ENCODE measurements at regions not wholly inside any gene's neighbourhood (a gene's known extent, or its start where the extent isn't known, plus 50 kb on each side); places are given as distances from the start of the nearest gene placed in this dataset.

GRCh38 chr12:115057445-115057844, 373.5 kb upstream of the TBX3 start:
- no peak overlapping the region for H3K4me3 ChIP-seq (replicated peaks in 1 of 2; ENCODE audit: low read depth in 1 of 2, low read length in 2 of 2)
- H4K20me1 ChIP-seq (ENCODE audit: insufficient read depth), result no peaks in the 10 kb centered on the region
- CTCF ChIA-PET, result no interaction called here
- H3K27me3 ChIP-seq (ENCODE audit: insufficient read depth, low read length), result peaks cover 20% of the 10 kb centered on the region
- RAD21 ChIA-PET (ENCODE audit: low non-redundant PET in 1 of 2, low total read pairs in 2 of 2, uncharacterized antibody in 2 of 2, unreplicated experiment in 2 of 2), result no interaction called here
- H3K4me1 ChIP-seq (ENCODE audit: control insufficient read depth in 1 of 2, insufficient read depth in 2 of 2, low read length in 2 of 2), result no peaks in the 10 kb centered on the region
- H3K9ac ChIP-seq (ENCODE audit: low read length), result no peak overlapping the region
- H3K36me3 ChIP-seq (ENCODE audit: control insufficient read depth in 1 of 2, insufficient read depth in 2 of 2, low read length in 2 of 2), result no peaks in the 10 kb centered on the region
- TF ChIP-seq ELF1 (IDR thresholded peaks at IDR 0.05; ENCODE audit: borderline replicate concordance, low read depth) (no peak), SP1 (IDR thresholded peaks at IDR 0.05; ENCODE audit: low read depth) (no peak), REST (IDR thresholded peaks at IDR 0.05; ENCODE audit: low read depth) (no peak), POLR2AphosphoS5 (IDR thresholded peaks at IDR 0.05; ENCODE audit: low read depth, low read length) (no peak), ZFX (IDR thresholded peaks at IDR 0.05) (no peak), EGR1 (IDR thresholded peaks at IDR 0.05; ENCODE audit: low read depth) (no peak), CTCF (IDR thresholded peaks at IDR 0.05 in 2 of 3, conservative IDR thresholded peaks at IDR 0.05 in 1 of 3; ENCODE audit: borderline replicate concordance in 1 of 3, insufficient read depth in 1 of 3, low read depth in 2 of 3, low read length in 2 of 3) (no peak), YY1 (IDR thresholded peaks at IDR 0.05; ENCODE audit: extremely low read depth, insufficient replicate concordance, low read depth, low read length) (no peak), TCF7L2 (IDR thresholded peaks at IDR 0.05; ENCODE audit: borderline replicate concordance, extremely low read depth, insufficient read depth, insufficient read length) (no peak), FOSL1 (IDR thresholded peaks at IDR 0.05; ENCODE audit: low read depth) (no peak), RAD21 (IDR thresholded peaks at IDR 0.05; ENCODE audit: low read depth) (no peak), CEBPB (IDR thresholded peaks at IDR 0.05; ENCODE audit: low read depth) (no peak), EZH2phosphoT487 (IDR thresholded peaks at IDR 0.05; ENCODE audit: borderline replicate concordance) (no peak), SIN3A (IDR thresholded peaks at IDR 0.05; ENCODE audit: low read depth) (no peak), ZBTB33 (IDR thresholded peaks at IDR 0.05; ENCODE audit: extremely low read depth, insufficient replicate concordance, low read length) (no peak), ATF3 (IDR thresholded peaks at IDR 0.05) (no peak), SRF (IDR thresholded peaks at IDR 0.05; ENCODE audit: low read depth) (no peak), POLR2A (IDR thresholded peaks at IDR 0.05; ENCODE audit: borderline replicate concordance, extremely low read depth, insufficient read depth, insufficient read length) (no peak), EZH2 (IDR thresholded peaks at IDR 0.05) (no peak)
- POLR2A ChIA-PET, result no interaction called here
- ATAC-seq (no peak), DNase-seq (ENCODE audit: low read depth, low spot score) (no peak)
- H2AFZ ChIP-seq (ENCODE audit: low read depth, low read length, poor library complexity, severe bottlenecking), result no peak overlapping the region
- H3K27ac ChIP-seq (ENCODE audit: low read depth, low read length), result no peak overlapping the region
- H3K9me3 ChIP-seq (ENCODE audit: control insufficient read depth in 1 of 2, insufficient read depth in 1 of 2, low read depth in 1 of 2, low read length in 2 of 2), result no peaks in the 10 kb centered on the region
- no TSS peak for BruUV-seq (replicated peaks)
- H3K79me2 ChIP-seq (ENCODE audit: insufficient read depth, low read length), result no peaks in the 10 kb centered on the region
- H3K9me2 ChIP-seq (ENCODE audit: insufficient read depth), result no peaks in the 10 kb centered on the region
- intact Hi-C loops (cut with micrococcal nuclease), result no loop called here
- H3K4me2 ChIP-seq (ENCODE audit: low read length), result no peak overlapping the region

Data from HCT116 (cell line).